GM18873 (cell line): ENCODE measurements at regions not wholly inside any gene's neighbourhood (a gene's known extent, or its start where the extent isn't known, plus 50 kb on each side); places are given as distances from the start of the nearest gene placed in this dataset.

ENCODE experiments used
- ATAC-seq: cut with Tn5 transposase; IDR thresholded peaks from one replicate; pipeline ENCODE4 v1.9.1; 2021; ENCODE audit warnings: mild to moderate bottlenecking, moderate library complexity, moderate number of reproducible peaks; ENCODE audit not compliant: unreplicated experiment, low FRiP score

DNA sequence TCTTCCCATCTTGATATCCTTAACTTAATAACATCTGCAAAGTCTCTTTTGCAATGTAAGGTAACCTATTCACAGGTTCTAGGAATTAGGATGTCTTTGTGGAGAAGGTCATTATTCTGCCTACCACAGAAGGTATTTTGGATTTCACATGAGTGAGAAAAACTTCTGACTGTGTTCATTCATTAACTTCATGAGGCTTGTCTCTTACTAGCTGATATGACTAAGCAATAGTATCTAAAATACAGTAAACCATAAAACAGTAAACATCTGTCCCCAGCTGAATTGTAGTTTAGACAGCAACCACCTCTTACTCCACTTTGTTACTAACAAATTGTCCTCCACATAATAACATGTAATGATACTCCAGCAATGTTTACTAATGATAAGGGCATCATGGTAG is 198.1 kb downstream of the SEC23A start:
- no peak for ATAC-seq

DNA sequence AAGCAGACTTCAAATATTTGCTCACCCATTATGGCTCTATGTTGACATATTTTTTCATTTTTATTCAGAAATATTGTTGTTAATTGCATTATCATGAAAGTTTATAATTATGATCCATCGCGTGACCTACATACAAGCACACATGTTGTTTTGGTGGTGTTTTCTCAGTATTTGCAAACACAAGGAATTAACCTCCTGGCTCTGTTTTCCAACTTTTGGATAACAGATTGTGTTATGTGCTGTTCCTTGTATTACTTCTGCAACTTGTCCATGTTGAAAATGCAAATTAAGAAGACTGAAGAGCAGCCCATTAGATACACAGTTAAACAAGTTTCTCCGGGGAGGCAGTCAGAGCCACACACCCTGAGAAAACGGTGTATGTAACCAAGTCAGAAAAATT is 201.2 kb downstream of the SEC23A start:
- no peak for ATAC-seq

DNA sequence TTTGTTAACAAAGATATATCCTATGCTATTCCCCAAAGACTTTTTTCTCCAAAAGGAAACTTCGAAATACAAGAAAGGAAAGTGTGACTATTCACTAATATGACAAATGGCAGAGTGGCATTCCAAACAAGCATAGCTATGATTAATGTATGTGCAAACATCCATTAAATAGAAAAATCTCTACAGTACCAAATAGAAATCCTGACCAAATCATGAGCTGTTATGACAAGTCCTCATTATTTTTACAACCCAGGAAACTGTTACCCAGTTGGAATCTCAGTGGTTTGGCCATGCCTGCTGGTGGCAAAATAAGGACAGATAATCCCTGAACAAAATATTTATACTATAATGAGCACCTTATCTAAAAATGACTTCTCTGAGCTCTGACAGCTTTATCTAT is 202.1 kb downstream of the SEC23A start:
- no peak for ATAC-seq

DNA sequence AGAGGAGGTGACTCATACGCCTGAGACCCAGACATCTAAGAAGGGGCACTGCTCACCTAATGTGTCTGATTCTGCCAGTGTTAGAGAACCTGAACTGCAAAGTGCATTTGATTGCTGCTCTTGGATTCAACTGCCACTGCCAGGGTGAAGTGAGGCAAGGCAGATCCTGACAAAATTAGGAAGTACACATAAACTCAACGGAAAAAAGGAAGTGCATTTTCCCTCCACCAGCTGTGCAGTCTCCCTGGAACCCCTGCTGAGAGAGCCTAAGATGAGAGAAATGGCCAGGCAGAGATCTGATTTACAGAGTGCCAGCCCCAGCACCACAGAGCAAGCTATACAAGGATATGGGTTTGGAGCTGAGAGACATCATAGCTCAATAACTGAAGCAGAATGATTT is 215.3 kb downstream of the SEC23A start:
- ATAC-seq = no peak

DNA sequence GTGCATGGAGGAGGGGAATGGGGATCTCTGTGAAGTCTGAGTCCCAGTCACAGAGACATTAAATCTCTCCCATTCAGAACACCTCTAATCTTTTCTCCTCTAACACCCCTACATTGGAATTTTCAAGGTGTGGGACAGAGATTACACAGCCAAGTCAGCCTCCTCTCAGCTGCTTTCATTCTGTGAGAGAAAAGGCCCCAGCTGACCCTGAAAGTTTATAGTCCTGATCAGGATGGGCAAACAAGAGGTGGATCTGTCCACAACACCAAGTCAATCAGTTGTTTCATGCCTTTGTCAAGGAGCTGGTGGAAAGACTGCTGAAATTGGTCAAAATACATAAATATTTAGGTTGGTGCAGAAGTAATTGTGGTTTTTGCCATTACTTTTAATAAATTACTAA is 218.9 kb downstream of the SEC23A start:
- ATAC-seq = no peak

DNA sequence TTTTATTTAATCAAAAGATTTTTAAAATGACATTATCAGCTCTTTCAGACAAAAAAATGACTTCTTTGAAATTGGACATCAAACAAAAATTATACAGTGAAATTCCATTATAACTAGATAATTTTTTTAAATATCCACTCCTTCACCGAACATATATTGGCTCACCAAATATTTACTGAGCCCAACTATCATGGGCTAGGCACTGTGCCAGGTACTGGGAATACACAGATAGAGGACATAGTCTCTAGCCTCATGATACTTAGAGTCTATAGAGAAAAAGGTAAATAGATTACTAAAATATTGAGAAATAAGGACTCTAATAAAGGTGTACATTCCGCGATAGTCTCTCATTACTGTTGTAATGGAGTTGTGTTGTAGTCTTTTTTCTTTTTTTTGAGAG is 219.9 kb downstream of the SEC23A start:
- ATAC-seq = no peak

DNA sequence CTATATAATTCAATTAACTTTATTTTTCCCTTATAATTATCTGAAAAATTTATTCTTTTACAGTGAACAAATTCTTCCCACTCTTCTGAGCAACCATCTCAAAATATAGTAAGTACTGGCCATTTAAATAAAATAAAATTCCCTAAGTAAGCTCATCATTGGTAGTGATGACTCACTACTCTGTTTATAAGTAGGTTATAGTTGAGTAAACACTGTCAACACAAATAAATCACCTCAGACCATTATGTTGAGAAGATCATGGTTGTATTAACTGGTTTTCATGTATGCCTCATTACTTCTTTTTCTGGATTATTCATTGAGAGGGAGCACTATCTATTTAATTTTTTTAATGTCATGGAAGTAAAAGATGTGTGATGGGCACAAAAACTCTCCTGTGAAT is 220.5 kb downstream of the SEC23A start:
- ATAC-seq = no peak

DNA sequence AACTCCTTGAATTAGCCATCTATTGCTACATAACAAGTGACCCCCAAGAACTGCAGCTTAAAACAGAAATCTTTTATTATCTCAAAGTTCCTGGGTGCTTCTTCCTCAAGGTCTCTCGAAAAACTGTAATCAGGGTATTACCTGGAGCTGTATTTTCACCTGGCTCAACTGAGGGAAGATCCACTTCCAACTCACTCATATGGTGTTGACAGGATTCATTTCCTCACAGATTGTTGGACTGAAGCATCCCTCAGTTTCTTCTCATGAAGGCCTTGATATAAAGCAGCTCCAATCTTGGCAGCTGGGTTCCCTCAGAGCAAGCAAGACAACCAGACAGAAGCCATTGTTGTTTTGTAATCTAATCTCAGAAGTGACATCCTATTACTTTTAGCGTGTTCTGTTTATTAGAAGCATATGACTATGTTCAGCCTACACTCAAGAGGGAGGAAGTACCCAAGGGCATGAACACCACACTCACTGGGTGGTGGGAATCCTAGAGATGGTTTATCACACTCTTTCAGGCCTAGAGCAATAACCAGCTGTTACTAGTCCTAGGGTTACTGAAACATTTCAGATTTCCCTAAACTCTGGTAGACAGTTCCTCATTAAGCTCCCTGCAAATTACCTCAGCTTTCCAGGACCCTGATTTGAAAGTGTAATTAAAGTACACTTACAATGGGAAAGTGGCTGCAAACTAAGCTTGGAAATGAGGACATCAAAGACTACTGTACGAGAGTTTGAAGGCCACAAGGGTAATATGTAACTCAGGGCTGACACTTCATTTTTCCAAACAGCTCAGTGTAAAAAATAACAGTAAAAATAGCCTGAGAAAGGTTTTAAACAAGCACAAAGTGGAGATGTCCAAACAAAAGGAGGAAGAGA is 222.2 kb downstream of the SEC23A start:
- ATAC-seq = no peak

DNA sequence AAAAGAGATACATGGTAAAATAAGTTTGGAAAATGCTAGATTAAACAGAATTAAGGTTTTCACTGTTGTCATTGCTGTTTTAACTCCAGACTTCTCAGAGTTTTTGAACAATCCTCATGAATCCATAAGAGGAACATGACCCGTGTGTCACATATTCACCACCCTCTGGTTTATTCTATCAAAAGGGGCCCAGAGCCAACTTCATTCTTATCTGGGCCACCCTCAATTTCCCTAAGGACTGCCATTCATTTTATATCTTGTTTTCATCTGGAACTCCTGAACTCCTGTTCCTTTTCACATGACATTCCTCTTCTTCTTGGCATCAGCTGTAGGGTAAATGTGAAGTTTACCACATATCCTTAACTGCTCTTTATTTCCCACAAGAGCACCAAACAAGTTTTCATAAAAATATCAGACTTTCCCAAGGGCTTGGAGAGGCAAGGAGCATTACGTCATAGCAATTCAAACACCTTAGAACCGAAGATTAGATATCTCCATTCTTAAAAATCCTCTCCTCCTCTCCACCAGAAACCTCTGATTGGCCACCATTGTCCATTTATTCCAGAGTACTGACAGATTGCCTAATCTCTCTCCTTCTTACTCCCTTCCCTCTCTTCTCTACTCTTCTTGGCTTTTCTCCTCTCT is 225.2 kb downstream of the SEC23A start:
- no peak for ATAC-seq

DNA sequence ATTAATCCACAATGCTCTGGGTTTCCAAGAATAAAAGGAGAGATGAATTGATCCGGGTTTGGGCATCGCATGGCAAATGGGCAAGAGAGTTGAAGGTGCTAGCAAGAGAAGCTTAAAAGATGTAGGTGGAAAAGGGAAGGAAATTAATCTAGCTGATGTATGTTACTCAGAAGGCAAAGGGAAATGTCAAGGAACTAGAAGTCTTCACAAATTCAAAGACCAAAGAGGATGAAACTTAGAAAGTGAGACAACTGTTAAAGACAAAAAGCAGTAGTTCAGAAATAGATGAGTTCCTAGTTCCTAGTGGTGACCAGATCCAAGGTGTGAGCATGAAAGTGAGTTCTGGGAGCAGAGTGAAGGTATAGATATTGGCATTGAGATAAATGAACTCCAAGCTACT is 228.3 kb downstream of the SEC23A start:
- ATAC-seq = no peak

DNA sequence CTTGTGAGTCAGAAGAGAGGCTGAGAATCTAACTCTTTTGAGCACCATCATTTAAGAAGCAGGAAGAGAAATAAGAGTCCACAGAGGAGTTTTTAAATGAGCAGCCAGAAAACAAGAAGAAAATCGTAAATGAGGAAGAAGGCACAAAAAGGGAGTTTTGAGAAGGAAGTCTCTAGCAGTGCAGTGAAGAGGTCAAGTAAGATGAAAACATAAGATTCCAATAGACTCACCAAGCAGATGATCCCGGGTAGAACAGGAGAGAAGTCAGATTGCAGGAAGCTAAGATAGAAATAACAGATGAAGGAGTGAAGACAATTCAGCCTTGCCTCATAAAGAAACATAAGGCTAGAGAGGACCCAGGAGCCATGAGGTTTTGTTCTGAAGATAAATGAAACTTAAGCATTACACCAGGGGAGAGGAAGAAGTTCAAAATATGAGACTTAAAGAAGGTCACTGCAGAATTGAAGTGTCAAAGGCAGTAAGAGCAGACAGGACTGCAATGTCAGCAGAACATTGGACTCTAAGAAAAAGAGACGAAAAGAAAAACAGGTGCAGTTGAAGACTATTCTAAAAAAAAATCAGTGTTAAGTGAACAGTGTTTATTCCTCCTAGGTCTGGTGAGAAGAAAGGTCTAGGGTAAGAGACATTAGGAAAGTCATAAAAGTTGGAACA is 229.0 kb downstream of the SEC23A start:
- no peak for ATAC-seq

DNA sequence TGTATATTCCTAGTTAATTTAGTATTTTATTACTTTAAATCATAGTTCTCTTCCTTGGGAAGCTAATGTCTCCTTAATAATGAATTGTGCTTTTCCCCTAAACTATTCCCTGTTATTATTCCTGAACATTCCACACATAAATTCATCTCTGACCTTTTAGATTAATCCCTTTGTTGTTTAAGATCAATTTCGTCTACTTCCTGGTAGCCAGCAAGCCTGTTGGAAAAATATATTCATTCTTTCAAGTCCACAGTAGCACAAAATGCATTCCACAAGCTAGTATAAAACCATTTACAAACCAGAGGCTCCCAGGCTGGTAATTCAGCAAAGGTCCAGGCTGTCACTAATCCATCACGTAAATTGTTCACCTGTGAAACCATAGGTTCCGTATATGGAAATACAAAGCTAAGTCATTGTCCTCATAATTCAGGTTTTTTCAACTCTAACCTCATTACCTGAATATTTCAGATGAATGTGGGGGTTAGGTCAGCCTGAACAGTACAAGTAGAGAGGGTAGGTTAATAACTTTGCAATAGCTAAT is 232.7 kb downstream of the SEC23A start:
- ATAC-seq = no peak

DNA sequence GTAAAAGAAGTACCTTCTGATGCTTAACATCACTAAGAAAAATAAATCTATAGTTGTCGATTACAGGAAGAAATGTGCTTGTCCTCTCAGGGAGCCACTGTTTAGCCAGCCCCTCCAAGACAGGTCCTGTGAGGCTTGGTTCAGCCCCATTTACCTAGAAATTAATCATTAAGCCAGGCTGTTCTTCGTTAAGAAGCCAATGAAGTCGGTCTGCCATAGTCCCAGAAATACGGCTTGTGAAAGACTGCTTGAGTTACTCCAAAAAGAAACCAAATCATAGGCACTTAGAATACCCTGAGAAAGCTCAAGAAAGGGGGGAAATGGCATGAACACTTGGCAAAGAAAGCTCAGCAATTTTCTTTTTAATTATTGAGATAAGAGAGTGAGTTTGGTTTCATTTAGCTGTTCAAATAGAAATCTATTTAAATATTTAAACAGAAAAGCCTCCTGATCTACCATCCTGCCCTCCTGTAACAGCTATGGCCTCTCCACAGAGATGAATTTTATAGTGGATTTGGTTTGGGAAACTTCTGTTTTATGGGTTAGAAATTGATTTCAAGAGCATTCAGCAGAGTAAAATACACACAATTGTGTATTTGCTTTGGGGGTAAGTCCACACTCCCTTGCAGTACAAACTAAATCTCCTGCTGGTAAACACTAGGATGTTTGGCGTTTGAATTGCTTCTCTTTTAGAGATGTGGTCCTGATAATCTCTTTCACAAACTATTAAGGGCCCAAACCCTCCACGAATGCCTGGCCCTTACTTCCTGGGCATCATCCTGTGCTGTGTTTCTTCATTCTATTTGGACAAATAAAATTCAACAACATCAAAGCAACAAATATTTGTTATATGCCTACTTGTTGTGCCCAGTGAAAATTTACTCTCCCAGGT is 234.4 kb downstream of the SEC23A start:
- no peak for ATAC-seq

DNA sequence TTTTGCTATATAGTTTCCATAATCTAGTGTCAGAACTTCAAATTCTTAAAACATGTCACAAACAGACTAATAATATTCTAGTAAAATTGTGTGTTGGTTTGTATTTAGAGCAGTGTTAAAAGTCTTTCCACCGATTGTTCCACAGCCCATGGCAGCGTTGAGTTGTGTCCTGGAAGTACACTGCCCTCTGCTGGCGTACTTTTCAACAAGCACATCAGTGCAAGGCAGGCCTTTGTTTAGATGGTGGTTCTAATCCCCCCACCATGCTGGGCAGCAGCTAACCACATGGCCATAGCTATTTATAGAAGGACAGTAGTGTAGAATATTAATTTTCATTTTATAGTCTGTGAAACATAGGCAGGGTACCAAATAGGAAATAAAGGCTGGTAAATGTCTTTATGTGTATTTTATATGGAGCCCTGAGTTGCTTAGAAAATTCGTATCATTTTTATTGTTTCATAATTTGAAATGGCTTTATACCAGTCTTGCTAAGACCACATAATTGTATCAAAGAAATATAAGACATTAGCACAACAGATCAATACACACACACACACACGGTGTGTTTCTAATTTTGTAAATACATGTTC is 235.4 kb downstream of the SEC23A start:
- peak; percentile 90 for ATAC-seq

DNA sequence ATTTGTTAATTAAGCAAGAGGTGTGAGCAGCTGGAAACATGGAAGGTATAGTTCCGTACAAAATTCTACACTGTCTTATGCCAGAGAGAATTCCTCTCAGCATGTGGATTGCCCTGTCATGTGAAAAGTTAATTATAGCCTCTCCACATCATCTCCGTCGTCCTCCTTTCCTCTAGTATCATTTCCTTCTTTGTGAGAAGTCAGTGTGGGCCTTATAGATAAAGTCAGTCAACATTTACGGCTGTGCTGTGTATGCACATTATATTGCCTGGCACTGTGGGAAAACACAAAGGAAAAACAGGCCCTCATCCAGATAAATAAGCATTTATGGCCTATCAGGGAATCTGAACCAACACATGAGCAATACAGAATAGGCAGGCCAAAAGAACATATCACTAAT is 236.6 kb downstream of the SEC23A start:
- ATAC-seq = no peak

DNA sequence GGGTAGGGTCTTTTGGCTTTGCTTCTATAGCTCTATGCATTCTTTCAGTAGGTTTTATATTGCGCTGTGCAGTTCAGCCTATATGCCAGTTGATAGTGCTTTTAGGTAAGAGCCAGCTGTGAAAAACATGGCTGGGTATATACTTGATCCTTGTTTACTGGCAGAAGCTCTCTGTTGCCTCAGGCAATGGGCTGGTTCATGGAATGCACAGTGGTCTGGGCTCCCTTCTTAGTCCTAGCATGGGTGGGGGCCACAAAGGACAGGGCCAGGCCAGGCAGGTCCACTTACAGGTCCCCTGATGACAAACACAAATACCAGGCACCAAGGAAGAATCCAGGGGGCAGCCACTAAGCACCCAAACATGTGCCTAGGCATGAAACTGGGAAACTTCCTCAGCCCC is 240.7 kb downstream of the SEC23A start:
- no peak for ATAC-seq

DNA sequence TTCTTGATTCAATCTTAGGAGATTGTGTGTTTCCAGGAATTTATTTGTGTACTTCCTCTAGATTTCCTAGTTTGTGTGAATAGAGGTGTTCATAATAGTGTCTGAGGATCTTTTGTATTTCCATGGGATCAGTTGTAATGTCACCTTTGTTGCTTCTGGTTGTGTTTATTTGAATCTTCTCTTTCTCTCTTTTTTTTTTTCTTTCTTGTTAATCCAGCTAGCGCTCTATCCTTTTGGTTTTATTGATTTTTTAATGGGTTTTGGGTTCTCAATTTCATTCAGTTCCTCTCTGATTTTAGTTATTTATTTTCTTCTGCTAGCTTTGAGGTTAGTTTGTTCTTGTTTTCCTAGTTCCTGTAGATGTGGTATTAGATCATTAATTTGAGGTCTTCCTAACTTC is 242.5 kb downstream of the SEC23A start:
- no peak for ATAC-seq

DNA sequence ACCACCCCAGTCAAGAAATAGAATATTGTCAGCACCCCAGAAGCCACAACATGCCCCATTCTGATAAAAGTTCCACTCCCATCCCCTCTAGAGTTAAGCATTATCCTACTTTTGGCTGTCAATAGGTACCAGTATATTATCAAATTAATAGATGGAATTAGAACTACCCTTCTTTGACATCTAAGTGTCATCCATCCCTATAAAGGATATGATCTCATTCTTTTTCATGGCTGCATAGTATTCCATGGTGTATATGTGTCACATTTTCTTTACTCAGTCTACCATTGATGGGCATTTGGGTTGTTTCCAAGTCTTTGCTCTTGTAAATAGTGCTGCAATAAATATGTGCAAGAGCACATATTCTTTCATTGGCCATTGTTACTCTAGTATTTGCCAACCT is 246.2 kb downstream of the SEC23A start:
- no peak for ATAC-seq

DNA sequence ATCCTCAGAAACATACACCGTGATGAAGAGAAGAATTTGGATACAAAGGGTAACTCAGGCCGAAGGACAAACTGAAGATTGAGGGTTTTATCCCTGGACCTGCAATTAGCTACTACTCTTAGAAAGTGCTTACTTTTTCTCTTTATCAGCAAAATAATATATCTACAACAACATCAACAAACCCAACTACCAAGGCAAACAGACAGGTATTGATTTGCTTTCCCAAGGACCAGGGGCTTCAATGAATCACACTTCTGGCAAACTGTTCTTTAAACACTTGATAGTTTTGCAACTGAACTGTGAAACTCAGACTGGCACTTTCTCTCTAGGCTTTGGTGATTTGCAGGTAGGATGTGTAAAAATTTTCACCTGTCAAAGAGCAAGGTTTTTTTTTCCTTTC is 247.5 kb downstream of the SEC23A start:
- no peak for ATAC-seq

DNA sequence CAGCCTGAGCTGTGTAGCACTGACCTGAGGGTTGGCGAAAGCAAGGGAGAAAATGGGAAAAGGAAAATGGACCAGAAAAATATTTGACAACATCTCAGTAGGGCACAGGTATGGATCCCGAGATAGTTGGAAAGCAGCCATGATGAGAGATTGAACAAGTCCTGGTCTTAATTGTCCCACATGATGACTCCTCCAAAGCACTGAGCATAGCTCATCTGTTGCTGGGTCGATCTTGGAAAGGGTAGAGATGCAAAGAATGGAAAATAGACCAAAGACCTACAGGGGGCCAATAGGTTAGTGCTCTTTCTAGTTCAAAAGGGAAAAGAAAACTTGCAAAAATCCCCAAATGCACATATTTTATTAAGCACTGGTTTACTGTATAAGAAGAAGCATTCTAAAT is 251.9 kb downstream of the SEC23A start:
- no peak for ATAC-seq
